H54 (cell line): ENCODE measurements at regions not wholly inside any gene's neighbourhood (a gene's known extent, or its start where the extent isn't known, plus 50 kb on each side); places are given as distances from the start of the nearest gene placed in this dataset.
"Not testable (repeated sequence)": the region's sequence is repeated elsewhere in the genome, so short reads cannot be mapped to it uniquely, and the experiment has no call there.

Source experiments
- DNase-seq: peaks from one replicate; pipeline ENCODE4 v3.0.0; 2011; ENCODE audit warnings: low spot score, mixed read lengths; ENCODE audit not compliant: insufficient read length
- FAIRE-seq: peaks from 3 replicates; lab custom pipeline; 2011; peaks lifted over from hg19 to GRCh38; lab: Jason Lieb, UNC
- POLR2A ChIP-seq: IDR thresholded peaks from 2 replicates; pipeline ENCODE4 v1.6.1; 2011; ENCODE audit warnings: low read depth, mild to moderate bottlenecking, low read length

DNA sequence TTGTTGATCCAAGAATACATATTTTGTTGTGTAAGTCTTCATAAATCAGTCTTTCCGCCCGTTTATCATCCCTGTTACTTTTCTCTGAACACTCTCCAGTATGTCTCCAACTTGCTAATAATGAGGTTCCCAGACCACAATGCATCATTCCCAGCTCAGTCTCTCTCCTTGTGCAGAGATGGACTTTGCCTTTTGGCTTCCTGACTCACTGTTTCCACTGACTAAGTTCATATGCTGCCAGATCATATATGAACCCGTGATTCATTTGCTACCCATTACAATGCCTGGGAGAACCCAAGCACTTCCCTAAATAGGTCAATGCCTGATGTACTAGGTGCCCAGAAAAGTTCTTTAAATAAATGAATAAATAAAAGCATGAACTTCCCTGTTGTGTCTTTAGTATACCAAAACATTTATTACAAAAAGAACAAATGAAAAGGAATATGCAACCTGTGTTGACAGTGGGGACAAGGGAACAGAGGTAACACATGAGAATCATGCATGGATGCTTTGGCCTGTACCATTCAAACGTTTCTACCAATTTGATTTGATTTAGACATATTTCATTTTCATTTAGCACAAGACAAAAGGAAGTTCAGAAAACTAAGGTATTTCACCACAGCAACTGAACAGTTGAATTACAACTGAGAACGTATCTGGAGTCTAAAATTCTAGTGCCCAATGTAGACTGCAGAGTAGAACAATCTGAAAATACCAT, 215.4 kb upstream of the HNRNPA3 start:
- peak; percentile 43 for DNase-seq
- TF ChIP-seq POLR2A, result no peak
- peak; percentile 98 for FAIRE-seq

GRCh38 chr2:176997792-176998169, 214.8 kb upstream of the HNRNPA3 start:
- no peak for FAIRE-seq
- DNase-seq, result no peak
- no peak for TF ChIP-seq POLR2A

- TF ChIP-seq POLR2A, result no peak
- no peak for DNase-seq
- no peak for FAIRE-seq
Measured at GRCh38 chr2:176999301-176999700, 213.3 kb upstream of the HNRNPA3 start.

- DNase-seq (no peak), FAIRE-seq (no peak)
- no peak for TF ChIP-seq POLR2A
Measured at GRCh38 chr2:177000061-177000714, 212.4 kb upstream of the HNRNPA3 start.

DNA sequence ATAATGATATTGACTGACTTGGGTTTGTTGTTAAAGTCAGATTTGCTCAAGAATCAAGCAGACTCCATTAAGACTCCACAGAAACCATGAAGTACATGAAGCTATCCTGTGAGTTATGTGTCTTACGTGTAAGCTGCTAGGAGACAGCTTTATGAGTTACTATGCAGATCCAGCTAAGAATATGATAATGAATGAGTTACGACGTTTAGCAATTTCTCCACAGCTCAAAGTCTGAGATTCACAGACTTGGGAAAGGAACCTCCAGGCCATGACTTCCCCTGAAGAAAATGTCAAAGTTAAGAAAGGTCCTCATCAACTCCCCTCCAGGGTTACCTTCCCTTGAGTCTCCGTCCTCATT, 211.9 kb upstream of the HNRNPA3 start:
- DNase-seq, result no peak
- no peak for TF ChIP-seq POLR2A
- no peak for FAIRE-seq

DNA sequence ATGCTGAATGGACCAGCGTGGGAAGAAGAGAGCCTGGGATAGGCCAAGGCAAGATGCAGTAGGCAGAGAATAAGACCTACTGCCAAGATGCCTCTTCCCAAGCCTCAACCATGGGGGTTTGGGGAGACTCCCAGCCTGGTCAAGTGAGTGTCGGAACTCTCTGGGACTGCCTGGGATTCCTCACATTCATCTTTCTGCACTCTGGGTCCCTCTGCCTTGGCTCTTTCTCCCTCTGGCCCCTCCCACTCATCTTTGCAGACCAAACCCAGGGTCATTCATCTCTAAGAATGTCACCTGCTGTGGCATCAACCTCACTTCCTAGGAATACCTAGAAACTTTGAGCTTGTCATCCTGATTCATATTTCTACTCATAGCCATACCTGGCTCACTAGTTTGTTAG, 211.3 kb upstream of the HNRNPA3 start:
- DNase-seq (no peak), FAIRE-seq (no peak)
- TF ChIP-seq POLR2A, result no peak

- FAIRE-seq (no peak), DNase-seq (no peak)
- no peak for TF ChIP-seq POLR2A
Measured at GRCh38 chr2:177002983-177003382, 209.6 kb upstream of the HNRNPA3 start.

DNA sequence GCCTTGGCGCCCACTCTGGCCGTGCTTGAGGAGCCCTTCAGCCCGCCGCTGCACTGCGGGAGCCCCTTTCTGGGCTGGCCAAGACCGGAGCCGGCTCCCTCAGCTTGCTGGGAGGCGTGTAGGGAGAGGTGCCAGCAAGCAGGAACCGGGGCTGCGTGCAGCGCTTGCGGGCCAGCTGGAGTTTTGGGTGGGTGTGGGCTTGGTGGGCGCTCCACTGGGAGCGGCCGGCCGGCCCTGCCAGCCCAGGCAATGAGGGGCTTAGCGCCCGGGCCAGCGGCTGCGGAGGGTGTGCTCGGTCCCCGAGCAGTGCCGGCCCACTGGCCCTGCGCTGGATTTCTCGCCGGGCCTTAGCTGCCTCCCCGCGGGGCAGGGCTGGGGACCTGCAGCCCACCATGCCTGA, 204.9 kb upstream of the HNRNPA3 start:
- not testable (repeated sequence) for FAIRE-seq, DNase-seq

GRCh38 chr2:177008662-177009061, 203.9 kb upstream of the HNRNPA3 start:
- not testable (repeated sequence) for FAIRE-seq, DNase-seq

- FAIRE-seq (no peak), DNase-seq (no peak)
- TF ChIP-seq POLR2A, result no peak
Measured at GRCh38 chr2:177010146-177010545, 202.4 kb upstream of the HNRNPA3 start.

- no peak for FAIRE-seq
- no peak for DNase-seq
- no peak for TF ChIP-seq POLR2A
Measured at GRCh38 chr2:177010861-177011260, 201.7 kb upstream of the HNRNPA3 start.

DNA sequence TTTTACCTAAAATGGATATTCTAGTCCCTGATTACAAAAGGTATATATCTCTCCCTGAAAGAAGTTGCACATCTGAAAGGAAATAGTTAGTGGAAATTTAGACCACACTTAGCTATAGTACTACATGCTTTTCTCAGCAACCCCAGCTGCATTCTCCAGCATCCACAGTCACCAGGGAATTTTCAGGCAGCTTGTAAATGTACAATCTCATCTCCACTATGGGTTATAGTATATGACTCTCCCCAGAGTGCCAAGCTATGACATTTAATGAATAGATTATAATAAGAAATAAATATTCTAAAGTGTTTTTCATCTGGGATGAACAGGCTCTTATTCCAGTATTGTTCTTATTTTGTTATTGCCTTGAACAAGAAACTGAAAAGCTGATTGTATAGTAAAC, 197.6 kb upstream of the HNRNPA3 start:
- no peak for DNase-seq
- no peak for FAIRE-seq
- TF ChIP-seq POLR2A, result no peak

GRCh38 chr2:177015356-177015923, 197.2 kb upstream of the HNRNPA3 start:
- TF ChIP-seq POLR2A, result no peak
- FAIRE-seq (no peak), DNase-seq (no peak)

DNA sequence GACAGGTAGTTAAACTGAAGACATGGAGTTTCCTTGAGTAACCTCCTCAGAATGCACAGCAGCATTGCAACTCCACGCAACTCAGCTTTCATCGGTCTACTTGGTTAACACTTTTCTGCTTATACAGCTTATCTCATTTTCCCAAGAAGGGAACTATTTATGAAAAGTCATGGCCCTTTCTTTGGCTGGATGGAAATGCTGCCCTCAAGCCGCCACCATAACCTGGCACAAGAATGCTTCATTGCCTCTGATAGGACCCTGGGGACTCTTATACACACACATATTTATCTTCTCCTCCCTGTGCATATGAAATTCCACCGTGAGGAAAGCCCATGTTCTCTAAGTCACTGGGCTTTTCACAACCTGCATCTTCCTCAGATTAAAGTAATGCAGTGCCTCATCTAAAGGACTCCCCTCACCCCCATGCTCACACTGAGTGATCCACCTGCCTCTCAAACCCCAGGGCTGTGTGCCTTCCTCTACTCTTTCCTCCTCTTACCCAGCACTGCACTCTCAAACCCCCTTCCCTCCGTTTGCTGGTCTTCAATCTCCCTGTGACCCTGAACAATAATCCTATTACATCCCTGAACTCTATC, 192.0 kb upstream of the HNRNPA3 start:
- no peak for DNase-seq
- no peak for TF ChIP-seq POLR2A
- no peak for FAIRE-seq
